ENCODE measurements at regions not wholly inside any gene's neighbourhood (a gene's known extent, or its start where the extent isn't known, plus 50 kb on each side); places are given as distances from the start of the nearest gene placed in this dataset.
"Not testable (repeated sequence)": the region's sequence is repeated elsewhere in the genome, so short reads cannot be mapped to it uniquely, and the experiment has no call there.

DNA sequence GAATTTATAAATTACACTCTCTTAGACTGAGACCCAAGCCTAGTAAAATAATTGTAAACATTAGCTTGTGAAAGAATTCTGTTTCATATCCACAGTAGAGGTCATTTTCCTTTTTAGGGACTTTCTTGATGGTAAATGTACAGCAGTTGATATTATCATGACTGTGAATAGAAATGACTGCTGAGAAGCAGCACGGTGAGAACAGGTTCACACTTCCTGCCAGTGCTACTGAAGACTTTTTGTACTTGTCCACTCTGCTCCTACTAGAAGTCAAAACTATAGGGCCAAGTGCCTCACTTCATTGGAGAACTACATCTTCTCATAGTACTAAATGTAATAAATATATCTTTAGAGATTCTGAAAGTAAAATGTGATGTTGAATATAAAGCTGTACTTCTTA lies 63.3 kb upstream of the C12orf71 start:
- TF ChIP-seq CTCF (conservative IDR thresholded peaks at IDR 0.05; ENCODE audit: low read depth, low read length); EZH2 (IDR thresholded peaks at IDR 0.05; ENCODE audit: borderline replicate concordance, low read depth, low read length, poor library complexity, severe bottlenecking): not testable (repeated sequence)

Data from A673 (cell line).